H1 (cell line): ENCODE measurements at regions not wholly inside any gene's neighbourhood (a gene's known extent, or its start where the extent isn't known, plus 50 kb on each side); places are given as distances from the start of the nearest gene placed in this dataset.

Experiments
- BRCA1 ChIP-seq: IDR thresholded peaks from 2 replicates; pipeline ENCODE4 v1.6.1; 2012; ENCODE audit warnings: low read depth, low read length, improper control_type of control experiment
- CEBPB ChIP-seq: IDR thresholded peaks from 2 replicates; pipeline ENCODE4 v1.6.1; 2012; ENCODE audit warnings: low read depth, low read length
- FOSL1 ChIP-seq: IDR thresholded peaks from 2 replicates; pipeline ENCODE4 v1.6.1; 2011; ENCODE audit warnings: mild to moderate bottlenecking, low read depth, low read length, moderate library complexity; ENCODE audit not compliant: insufficient read depth
- HDAC6 ChIP-seq: IDR thresholded peaks from one replicate; pipeline ENCODE4 v1.7.1; 2012; ENCODE audit warnings: low read depth, mild to moderate bottlenecking, inconsistent platforms, low read length, moderate library complexity
- MAFK ChIP-seq: IDR thresholded peaks from 2 replicates; pipeline ENCODE4 v1.6.1; 2012; ENCODE audit warnings: low read depth, mild to moderate bottlenecking, improper control_type of control experiment, low read length
- POLR2AphosphoS5 ChIP-seq: IDR thresholded peaks from 2 replicates; pipeline ENCODE4 v1.6.1; 2011; ENCODE audit warnings: low read depth, low read length
- SAP30 ChIP-seq: fragments of 300-600 bp; sonication (generic); IDR thresholded peaks from 2 replicates; pipeline ENCODE4 v1.7.1; 2012; ENCODE audit warnings: low read length, moderate library complexity, mild to moderate bottlenecking, inconsistent platforms; ENCODE audit not compliant: insufficient read depth, insufficient replicate concordance

- TF ChIP-seq POLR2AphosphoS5 (no peak), BRCA1 (no peak), HDAC6 (no peak), MAFK (no peak), CEBPB (no peak), SAP30 (no peak), FOSL1 (no peak)
Observed at GRCh38 chr3:181791056-181791955, 79.6 kb downstream of the SOX2 start (continued).
